HL-60/S4 (cell line): ENCODE measurements at regions not wholly inside any gene's neighbourhood (a gene's known extent, or its start where the extent isn't known, plus 50 kb on each side); places are given as distances from the start of the nearest gene placed in this dataset.

Experiments used
- in situ Hi-C: fragments of 300-500 bp; cut with MboI; formaldehyde crosslinking; loops from 2 replicates; pipeline ENCODE4 v1.14.3; 2022; ENCODE audit warnings: low sequenced_read_pairs

- in situ Hi-C loops: loop anchor here (25.0 kb wide), 1 partner anchor 119 kb away; no protein-coding TSS in a partner anchor
Observed at GRCh38 chrX:13518126-13518525, 51.3 kb upstream of the EGFL6 start.

DNA sequence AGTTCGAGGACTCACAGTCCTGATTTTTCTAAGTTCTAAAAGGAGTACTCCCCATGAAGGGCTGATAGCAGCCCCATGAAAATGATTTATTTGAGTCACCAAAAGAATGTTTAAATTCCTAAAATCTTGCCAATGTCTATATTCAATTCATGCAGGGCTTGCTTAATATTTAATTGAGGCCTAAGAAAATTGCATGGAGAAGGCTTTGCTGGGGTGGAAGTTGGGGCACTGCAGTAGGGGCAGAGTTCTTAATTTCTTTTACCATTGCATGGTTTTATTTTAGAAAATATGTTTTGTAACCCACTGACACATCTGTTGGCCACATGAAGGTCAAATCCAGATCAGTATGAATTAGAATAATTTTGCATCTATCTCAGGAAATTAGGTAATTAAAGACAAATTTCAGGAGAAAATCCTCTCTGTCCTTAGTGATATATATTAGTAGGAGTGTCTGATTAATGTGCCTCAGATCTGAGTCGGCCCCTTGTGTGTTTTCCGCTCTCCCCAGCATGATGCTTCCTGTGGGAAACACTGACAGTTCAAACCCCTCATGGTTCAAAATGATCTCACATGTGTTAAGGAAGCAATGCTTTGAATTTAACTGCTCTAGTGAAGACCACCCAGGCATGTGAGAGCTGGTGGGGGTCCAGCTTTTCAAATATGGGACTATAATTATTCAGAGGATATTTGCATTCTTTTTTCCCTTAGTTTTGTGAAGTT, 54.0 kb upstream of the EGFL6 start:
- in situ Hi-C loops: loop anchor here (25.0 kb wide), 1 partner anchor 122 kb away; no protein-coding TSS in a partner anchor

- in situ Hi-C loops: loop anchor here (25.0 kb wide), 1 partner anchor 125 kb away; no protein-coding TSS in a partner anchor
Observed at GRCh38 chrX:13511944-13512330, 57.5 kb upstream of the EGFL6 start.

DNA sequence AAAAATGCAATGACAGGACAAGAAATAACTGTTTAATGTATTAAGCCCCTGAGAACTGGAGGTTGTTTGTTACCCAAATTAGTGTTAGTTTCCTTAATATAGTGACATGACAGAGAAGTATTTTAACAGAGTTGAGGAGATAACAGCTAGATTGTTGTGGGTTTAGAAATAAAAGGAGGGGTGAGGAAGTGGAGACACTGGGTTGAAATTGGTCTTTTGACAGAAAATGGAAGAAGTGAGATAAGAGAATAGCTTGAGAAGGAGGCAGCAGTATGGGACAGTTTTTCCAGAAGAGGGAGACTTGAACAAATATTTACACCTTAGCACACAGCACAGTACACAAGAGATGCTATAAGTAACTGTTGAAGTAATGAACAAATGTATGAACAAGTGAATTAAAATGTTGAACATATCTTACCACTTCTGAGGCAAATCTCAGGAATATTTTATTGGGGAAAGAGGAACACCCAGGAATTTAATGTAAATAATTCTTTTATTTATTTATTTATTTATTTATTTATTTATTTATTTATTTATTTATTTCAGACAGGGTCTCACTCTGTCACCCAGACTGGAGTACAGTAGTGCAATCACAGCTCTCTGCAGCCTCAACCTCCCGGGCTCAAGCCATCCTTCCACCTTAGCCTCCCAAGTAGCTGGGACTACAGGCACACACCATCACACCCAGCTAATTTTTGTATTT, 58.0 kb upstream of the EGFL6 start:
- in situ Hi-C loops: loop anchor here (25.0 kb wide), 1 partner anchor 126 kb away; no protein-coding TSS in a partner anchor

DNA sequence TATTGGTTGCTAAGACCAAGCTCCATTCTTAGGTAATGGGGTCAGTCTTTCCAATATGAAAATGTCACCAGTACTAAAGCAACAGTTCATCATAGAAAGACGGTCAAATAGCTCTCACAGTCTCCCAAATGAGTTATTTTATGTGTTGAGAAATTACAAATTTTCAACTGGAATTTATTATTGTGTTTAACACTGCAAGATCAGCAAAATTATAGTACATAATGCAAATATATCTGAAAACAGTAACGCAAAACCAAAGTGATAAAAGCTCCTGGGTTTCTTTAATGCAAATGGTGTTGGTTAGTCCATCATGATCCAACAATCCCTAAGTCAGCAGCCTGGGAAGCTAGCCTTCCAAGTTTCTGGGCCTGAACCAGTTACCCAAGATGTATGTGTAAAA, 61.5 kb upstream of the EGFL6 start:
- in situ Hi-C loops: loop anchor here (10.0 to 25.0 kb wide), 2 partner anchors 129 to 527 kb away; no protein-coding TSS in a partner anchor

- in situ Hi-C loops: loop anchor here (10.0 to 25.0 kb wide), 2 partner anchors 131 to 528 kb away; no protein-coding TSS in a partner anchor
Observed at GRCh38 chrX:13506574-13506973, 62.8 kb upstream of the EGFL6 start.

DNA sequence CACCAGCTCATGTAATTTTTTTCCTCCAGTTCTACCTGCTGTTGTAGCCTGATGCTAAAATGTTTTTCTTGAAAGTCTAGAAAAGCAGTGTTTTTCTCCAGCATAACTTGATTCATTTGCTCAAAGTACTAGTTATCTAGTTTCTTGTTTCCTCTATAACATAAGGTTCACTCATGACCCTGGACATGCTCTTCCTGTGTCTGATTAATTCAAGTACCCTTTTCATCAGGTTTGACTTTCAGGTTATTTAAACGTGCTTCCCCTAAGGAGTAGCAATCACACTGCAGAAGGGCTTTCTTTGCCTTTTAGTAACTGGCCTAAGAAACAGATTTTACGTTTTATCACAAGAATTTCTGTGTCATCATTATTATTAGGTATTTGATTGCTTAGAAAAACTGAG, 66.8 kb upstream of the EGFL6 start:
- in situ Hi-C loops: loop anchor here (10.0 to 25.0 kb wide), 2 partner anchors 135 to 532 kb away; no protein-coding TSS in a partner anchor

DNA sequence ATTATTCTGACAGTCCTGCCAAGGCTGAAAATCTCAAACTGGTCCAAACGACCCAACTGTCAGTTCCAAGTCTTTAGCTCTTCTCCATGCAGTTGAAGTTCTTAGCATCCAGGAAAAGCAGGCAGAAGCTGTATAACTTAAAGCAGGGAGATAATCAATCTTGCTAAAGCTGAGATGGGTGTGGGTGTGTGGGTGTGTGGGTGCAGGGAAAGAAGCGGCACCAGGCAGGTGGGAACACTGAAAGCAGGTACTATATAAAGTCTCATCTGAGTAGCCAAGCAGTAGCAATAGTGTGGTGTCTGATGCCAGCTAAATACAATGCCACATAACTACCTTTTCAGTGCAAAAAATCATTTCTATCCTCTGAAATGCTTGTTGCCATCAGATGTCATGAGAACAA, 69.7 kb upstream of the EGFL6 start:
- in situ Hi-C loops: loop anchor here (10.0 to 25.0 kb wide), 3 partner anchors 138 to 537 kb away; no protein-coding TSS in a partner anchor

DNA sequence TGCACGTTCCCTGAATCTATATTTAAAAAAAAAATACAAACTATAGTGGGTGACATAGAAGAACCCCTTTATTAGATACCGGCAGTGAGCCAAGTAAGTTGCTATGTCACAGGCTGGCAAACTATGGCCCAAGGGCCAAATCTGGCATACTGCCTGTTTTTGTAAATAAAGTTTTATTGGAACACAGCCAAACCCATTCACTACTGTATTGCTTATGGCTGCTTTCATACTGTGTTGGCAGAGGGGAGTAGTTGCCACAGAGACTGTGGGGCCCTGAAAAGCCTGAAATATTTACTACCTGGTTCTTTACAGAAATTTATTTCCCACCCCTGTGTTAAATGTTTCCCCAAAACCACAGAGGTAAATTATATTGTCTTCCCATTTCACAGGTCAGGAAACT, 71.2 kb upstream of the EGFL6 start:
- in situ Hi-C loops: loop anchor here (25.0 kb wide), 1 partner anchor 536 kb away; no protein-coding TSS in a partner anchor

DNA sequence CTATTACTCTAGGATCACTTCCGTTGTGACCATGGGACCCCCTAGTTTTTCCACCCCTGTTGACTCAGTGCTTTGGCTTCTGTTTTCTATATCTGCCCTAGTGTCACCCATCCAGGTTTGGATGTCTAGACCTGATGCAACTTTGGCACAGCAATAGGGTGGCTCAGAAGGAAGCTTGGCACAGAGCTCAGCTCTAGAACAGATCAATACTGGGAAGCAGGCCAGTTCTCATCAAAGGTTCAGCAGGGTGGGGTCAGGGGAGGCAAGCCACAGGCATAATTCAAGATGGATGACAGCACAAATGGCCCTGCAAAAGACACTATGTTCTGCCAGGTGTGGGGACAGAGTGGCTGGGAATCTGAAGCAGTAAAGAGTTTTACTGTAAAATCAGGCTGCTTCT, 74.2 kb upstream of the EGFL6 start:
- in situ Hi-C loops: loop anchor here (25.0 kb wide), 1 partner anchor 533 kb away; no protein-coding TSS in a partner anchor

GRCh38 chrX:13494562-13494961, 74.8 kb upstream of the EGFL6 start:
- in situ Hi-C loops: loop anchor here (25.0 kb wide), 1 partner anchor 532 kb away; no protein-coding TSS in a partner anchor

DNA sequence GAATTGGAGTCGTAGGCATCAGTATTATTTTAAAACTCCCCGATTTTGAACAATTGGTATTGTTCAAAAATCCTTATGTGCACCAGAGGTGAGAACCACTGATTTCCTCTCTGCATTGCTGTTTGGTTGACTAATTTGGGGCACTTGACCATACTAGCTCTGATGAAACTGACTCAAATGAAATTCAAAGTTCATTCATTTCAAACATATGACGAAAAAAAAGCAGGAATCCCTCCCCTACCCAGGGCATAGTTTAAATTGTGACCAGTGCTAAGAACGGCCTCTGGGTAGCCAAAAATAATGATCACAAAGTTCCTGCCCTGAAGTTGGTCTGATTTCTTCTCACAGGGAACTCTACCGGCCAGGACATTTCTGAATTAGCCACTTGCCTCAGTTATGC, 75.7 kb upstream of the EGFL6 start:
- in situ Hi-C loops: loop anchor here (25.0 kb wide), 1 partner anchor 531 kb away; no protein-coding TSS in a partner anchor

DNA sequence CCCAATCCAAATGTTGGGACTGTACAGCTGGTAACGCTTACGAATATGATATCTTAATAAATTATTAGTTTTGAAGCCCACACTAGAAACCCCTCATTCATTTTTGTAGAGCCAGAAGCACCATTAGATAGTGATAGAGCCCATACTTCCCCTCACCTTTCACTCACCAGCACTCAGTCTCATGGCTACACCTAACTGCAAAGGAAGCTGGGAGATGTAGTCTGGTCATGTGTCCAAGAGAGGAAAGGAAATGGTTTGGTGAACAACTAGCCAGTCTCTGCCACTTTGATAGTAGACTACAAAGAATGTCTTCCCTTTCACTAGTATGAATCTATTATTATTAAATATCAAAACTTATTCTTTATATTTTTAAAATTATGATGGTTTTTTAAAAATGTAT, 77.1 kb upstream of the EGFL6 start:
- in situ Hi-C loops: loop anchor here (25.0 kb wide), 1 partner anchor 530 kb away; no protein-coding TSS in a partner anchor

- in situ Hi-C loops: loop anchor here (25.0 kb wide), 1 partner anchor 529 kb away; no protein-coding TSS in a partner anchor
Observed at GRCh38 chrX:13491061-13491460, 78.3 kb upstream of the EGFL6 start.

DNA sequence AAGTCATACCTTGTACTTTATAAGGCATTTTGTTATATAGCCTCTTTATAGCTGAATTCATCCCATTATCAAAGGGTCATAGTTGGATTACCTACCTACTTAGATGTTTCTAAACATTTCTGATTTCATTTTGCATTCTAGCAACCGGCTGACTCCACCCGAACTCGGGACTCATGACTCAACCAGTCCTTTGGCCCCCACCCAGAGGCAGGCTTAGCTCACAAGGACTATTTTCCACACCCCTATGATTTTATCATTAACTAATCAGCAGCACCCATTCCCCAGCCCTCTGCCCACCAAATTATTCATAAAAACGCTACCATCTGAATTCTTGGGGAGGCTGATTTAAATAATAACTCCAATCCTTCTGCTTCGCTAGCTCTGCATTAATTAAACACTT, 79.9 kb upstream of the EGFL6 start:
- in situ Hi-C loops: loop anchor here (10.0 to 25.0 kb wide), 2 partner anchors 395 to 527 kb away; no protein-coding TSS in a partner anchor

- in situ Hi-C loops: loop anchor here (10.0 to 25.0 kb wide), 2 partner anchors 393 to 526 kb away; no protein-coding TSS in a partner anchor
Observed at GRCh38 chrX:13487731-13488505, 81.5 kb upstream of the EGFL6 start.

DNA sequence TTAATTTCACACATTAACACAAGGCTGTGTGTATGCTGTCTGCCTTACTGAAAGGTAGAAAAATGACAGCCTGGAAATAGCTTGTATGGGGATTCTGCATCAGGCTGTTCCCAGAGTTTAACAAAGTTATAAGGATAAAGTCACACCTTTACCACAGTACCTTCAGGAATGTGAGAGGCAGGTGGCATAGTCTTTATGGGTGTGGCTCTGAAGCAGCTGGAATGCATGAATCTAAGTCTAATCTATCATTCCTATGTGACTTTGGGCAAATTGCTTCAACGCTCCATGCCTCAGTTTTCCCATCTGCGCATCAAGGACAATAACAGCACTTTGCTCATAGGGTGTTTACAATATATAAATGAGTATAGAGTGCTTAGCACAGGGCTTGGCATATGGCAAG, 84.2 kb upstream of the EGFL6 start:
- in situ Hi-C loops: loop anchor here (10.0 to 25.0 kb wide), 2 partner anchors 390 to 523 kb away; no protein-coding TSS in a partner anchor

DNA sequence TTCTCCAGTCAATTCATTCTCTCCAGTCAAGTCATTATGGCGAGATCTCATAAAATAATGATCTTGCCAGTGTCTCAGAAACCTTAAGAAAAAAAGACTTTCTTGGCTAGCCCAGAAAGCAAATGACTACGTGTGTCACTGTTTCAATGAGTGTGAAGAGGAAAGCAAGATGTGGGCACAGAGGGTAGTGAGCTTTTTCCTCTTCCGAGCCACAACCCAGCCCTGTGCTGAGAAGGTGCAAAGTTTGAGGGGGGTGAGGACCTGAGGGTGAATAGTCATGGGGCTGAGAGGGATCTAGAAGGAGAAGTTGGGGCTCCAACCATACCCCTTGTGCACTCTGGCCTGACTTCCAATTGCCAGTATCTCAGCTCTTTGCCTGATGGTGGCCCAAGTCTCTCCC, 85.6 kb upstream of the EGFL6 start:
- in situ Hi-C loops: loop anchor here (10.0 to 25.0 kb wide), 2 partner anchors 389 to 521 kb away; no protein-coding TSS in a partner anchor

DNA sequence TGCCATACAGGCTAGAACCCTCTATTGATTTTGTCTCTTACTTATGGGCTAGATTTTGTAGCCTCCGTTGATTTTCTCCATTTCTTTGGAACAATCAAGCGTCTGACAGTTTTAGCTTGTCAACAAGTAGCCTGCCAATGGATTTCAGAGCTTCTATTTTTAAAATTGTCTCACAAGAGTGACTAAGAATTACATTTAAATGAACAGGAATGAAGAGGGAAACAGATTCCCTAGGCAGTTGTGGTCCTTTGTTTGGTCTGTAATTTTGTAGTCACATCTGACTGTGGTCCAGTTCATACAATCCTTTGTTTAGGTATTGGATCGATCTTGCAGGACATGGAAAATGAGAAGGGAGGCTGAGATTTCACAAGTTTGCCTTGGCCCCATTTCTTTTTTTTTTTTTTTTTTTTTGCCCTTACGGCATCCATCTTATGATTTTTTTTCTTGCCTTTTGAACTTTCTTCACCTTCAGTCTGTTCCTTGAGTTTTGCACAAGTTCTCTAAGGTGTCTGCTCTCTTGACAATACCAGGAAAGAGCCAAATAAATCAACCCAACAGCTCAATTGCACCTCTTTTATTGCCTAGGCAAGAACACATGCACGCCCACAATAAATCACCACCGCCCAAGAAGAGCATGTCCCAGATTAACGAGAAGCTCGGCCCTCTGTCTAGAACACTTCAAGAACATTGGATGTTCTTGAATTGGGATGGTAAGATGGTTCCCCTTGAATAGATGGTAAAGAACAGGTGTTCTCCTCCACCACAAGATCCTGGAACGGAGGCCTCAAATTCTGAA, 86.5 kb upstream of the EGFL6 start:
- in situ Hi-C loops: loop anchor here (10.0 to 25.0 kb wide), 2 partner anchors 388 to 521 kb away; no protein-coding TSS in a partner anchor
